ENCODE measurements at regions not wholly inside any gene's neighbourhood (a gene's known extent, or its start where the extent isn't known, plus 50 kb on each side); places are given as distances from the start of the nearest gene placed in this dataset.

- no peak for TF ChIP-seq SP1 (IDR thresholded peaks at IDR 0.05)
- no peak for TF ChIP-seq FOXM1 (IDR thresholded peaks at IDR 0.05; ENCODE audit: borderline replicate concordance)
- no peak for TF ChIP-seq ELF4 (IDR thresholded peaks at IDR 0.05)
- TF ChIP-seq CTBP1 (IDR thresholded peaks at IDR 0.05; ENCODE audit: borderline replicate concordance) = no peak
- TF ChIP-seq FOXA1 (IDR thresholded peaks at IDR 0.05) = no peak
- no peak for TF ChIP-seq SUZ12 (IDR thresholded peaks at IDR 0.05)
- TF ChIP-seq BHLHE40 (IDR thresholded peaks at IDR 0.05; ENCODE audit: borderline replicate concordance) = no peak
- TF ChIP-seq FOXK2 (IDR thresholded peaks at IDR 0.05) = no peak
- TF ChIP-seq NFRKB (IDR thresholded peaks at IDR 0.05) = no peak
- TF ChIP-seq PKNOX1 (IDR thresholded peaks at IDR 0.05) = no peak
These were observed 392.6 kb upstream of the ADAMTS9 start for GRCh38 chr3:65080432-65080831.

Measured in HEK293T (cell line).